Spinal cord (tissue), 9 donors: ENCODE measurements at regions not wholly inside any gene's neighbourhood (a gene's known extent, or its start where the extent isn't known, plus 50 kb on each side); places are given as distances from the start of the nearest gene placed in this dataset.
"Not testable (repeated sequence)": the region's sequence is repeated elsewhere in the genome, so short reads cannot be mapped to it uniquely, and the experiment has no call there.

Source experiments
- DNase-seq, 6 donors: peaks; one replicate each; pipeline versions ENCODE4 v3.0.0 to v3.0.0-alpha.2; 2013 to 2015; ENCODE audit warnings: low spot score in 6 of 6, low read depth in 4 of 6
- H3K27ac ChIP-seq: one replicate; pipeline ENCODE4 v1.5.1; 2013; ENCODE audit warnings: low read depth, low read length, control low read depth
- H3K27me3 ChIP-seq: one replicate; pipeline ENCODE4 v1.6.1; 2013; ENCODE audit warnings: low read length; ENCODE audit not compliant: control insufficient read depth, insufficient read depth
- H3K36me3 ChIP-seq: one replicate; pipeline ENCODE4 v1.6.1; 2013; ENCODE audit warnings: low read length; ENCODE audit not compliant: control insufficient read depth, insufficient read depth
- H3K4me1 ChIP-seq: one replicate; pipeline ENCODE4 v1.6.1; 2013; ENCODE audit warnings: low read length; ENCODE audit not compliant: control insufficient read depth, insufficient read depth
- H3K4me3 ChIP-seq: one replicate; pipeline ENCODE4 v1.5.1; 2013; ENCODE audit warnings: low read depth, low read length, control low read depth
- H3K9me3 ChIP-seq: one replicate; pipeline ENCODE4 v1.6.1; 2013; ENCODE audit warnings: low read length; ENCODE audit not compliant: control insufficient read depth, insufficient read depth
- WGBS: methylation state at CpG from one replicate; pipeline ENCODE4 v1.1.5; 2013; ENCODE audit warnings: missing lambda C conversion rate; ENCODE audit not compliant: insufficient coverage; 5-methylcytosine and 5-hydroxymethylcytosine counted together
- donor health status: healthy.

- Histone ChIP-seq H3K27ac (no peak overlapping the region), H3K9me3 (no peaks in the 10 kb centered on the region), H3K36me3 (no peaks in the 10 kb centered on the region), H3K4me3 (no peak overlapping the region), H3K4me1 (peaks cover 5% of the 10 kb centered on the region), H3K27me3 (no peaks in the 10 kb centered on the region)
- WGBS: 38% methylated on average over 5 of the region's 6 CpGs
- DNase-seq: no peak
Observed at GRCh38 chr12:94916663-94917062, 86.8 kb downstream of the NDUFA12 start.

- H3K27ac ChIP-seq: peak overlapping the region; percentile 27
- no peaks in the 10 kb centered on the region for H3K36me3 ChIP-seq
- H3K4me1 ChIP-seq: no peaks in the 10 kb centered on the region
- DNase-seq: peak in 4 of 6 donors; percentile 31 to 78 (median 49)
- H3K9me3 ChIP-seq: no peaks in the 10 kb centered on the region
- 35% methylated on average over 3 of the region's 4 CpGs for WGBS
- H3K27me3 ChIP-seq: no peaks in the 10 kb centered on the region
- H3K4me3 ChIP-seq: no peak overlapping the region
Observed at GRCh38 chr12:94909663-94910062, 93.8 kb downstream of the NDUFA12 start.

GRCh38 chr12:94905749-94906148 is 97.7 kb downstream of the NDUFA12 start:
- WGBS: no CpG with 5 or more reads among the region's 4 CpGs

DNA sequence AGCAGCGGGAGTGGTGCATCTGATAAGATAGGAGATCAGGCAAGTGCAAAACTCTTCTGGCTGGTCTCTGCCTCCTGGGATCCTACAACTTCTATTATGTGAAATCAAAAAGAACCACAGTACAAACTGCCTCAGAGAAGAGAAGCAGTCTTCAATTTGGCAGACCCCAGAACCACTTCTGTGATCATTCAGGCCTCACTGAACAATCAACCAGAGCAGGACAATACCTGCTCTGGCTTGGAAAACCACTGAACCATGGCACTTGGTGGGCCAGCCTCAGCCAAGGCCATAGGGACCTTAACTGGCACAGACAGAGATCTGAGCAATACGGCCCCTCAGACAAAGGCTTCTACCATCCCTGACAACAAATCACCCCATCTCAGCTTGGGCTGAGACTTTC is 103.0 kb downstream of the NDUFA12 start:
- WGBS: 80% methylated on average over 1 of the region's 2 CpGs

More at GRCh38 chr12:94905749-94906148, 97.7 kb downstream of the NDUFA12 start:
- H3K9me3 ChIP-seq, H3K4me1 ChIP-seq, H3K4me3 ChIP-seq, H3K27ac ChIP-seq, H3K36me3 ChIP-seq, H3K27me3 ChIP-seq, DNase-seq: not testable (repeated sequence)

GRCh38 chr12:94898388-94898787 is 105.1 kb downstream of the NDUFA12 start:
- H3K4me1 ChIP-seq: no peaks in the 10 kb centered on the region
- no CpG with 5 or more reads among the region's 1 CpG for WGBS
- H3K36me3 ChIP-seq: no peaks in the 10 kb centered on the region
- no peak overlapping the region for H3K27ac ChIP-seq
- no peak for DNase-seq
- no peaks in the 10 kb centered on the region for H3K27me3 ChIP-seq
- H3K4me3 ChIP-seq: no peak overlapping the region
- H3K9me3 ChIP-seq: no peaks in the 10 kb centered on the region

More for the DNA sequence above, 103.0 kb downstream of the NDUFA12 start:
- Histone ChIP-seq H3K27me3 (no peaks in the 10 kb centered on the region), H3K27ac (no peak overlapping the region), H3K9me3 (no peaks in the 10 kb centered on the region), H3K4me1 (no peaks in the 10 kb centered on the region), H3K36me3 (no peaks in the 10 kb centered on the region), H3K4me3 (no peak overlapping the region)
- DNase-seq: no peak

- DNase-seq: no peak
- no peaks in the 10 kb centered on the region for H3K36me3 ChIP-seq
- no peak overlapping the region for H3K4me3 ChIP-seq
- H3K27me3 ChIP-seq: no peaks in the 10 kb centered on the region
- H3K9me3 ChIP-seq: no peaks in the 10 kb centered on the region
- WGBS: 57% methylated on average over 1 of the region's 5 CpGs
- H3K4me1 ChIP-seq: no peaks in the 10 kb centered on the region
- no peak overlapping the region for H3K27ac ChIP-seq
Observed at GRCh38 chr12:94892544-94893267, 110.8 kb downstream of the NDUFA12 start.

GRCh38 chr12:94889445-94890210 is 113.9 kb downstream of the NDUFA12 start:
- WGBS: 30% methylated on average over 1 of the region's 5 CpGs
- no peaks in the 10 kb centered on the region for H3K27me3 ChIP-seq
- no peak overlapping the region for H3K27ac ChIP-seq
- no peaks in the 10 kb centered on the region for H3K4me1 ChIP-seq
- H3K9me3 ChIP-seq: no peaks in the 10 kb centered on the region
- no peak overlapping the region for H3K4me3 ChIP-seq
- peak in 2 of 6 donors; percentile 33 to 58 for DNase-seq
- no peaks in the 10 kb centered on the region for H3K36me3 ChIP-seq

DNA sequence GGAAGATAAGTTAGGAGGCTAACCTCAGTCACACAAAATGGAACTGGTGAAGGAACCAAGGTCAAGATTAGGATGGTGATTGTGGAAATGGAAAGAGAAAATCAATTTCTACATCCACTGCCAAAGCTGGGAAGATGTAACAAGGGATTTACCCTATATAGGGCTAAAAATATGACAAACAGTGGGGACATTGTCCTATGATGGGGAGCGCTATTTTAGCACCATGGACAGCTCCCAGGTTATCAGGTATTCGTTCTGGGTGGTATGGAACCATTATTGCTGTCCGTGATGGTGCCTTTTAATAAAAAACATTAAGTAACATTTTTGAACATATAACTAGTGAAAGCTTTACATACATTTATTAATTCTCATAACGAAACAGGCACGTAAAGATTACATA is 124.0 kb downstream of the NDUFA12 start:
- 66% methylated on average over 2 of the region's 5 CpGs for WGBS
- DNase-seq: no peak
- Histone ChIP-seq H3K9me3 (no peaks in the 10 kb centered on the region), H3K27ac (no peak overlapping the region), H3K36me3 (no peaks in the 10 kb centered on the region), H3K27me3 (peaks cover 5% of the 10 kb centered on the region), H3K4me3 (no peak overlapping the region), H3K4me1 (peaks cover under 1% of the 10 kb centered on the region)

- no peak overlapping the region for H3K27ac ChIP-seq
- WGBS: no CpG with 5 or more reads among the region's 5 CpGs
- peaks cover 31% of the 10 kb centered on the region for H3K27me3 ChIP-seq
- no peaks in the 10 kb centered on the region for H3K9me3 ChIP-seq
- peaks cover 15% of the 10 kb centered on the region for H3K4me1 ChIP-seq
- H3K36me3 ChIP-seq: no peaks in the 10 kb centered on the region
- no peak overlapping the region for H3K4me3 ChIP-seq
- DNase-seq: peak in 2 of 6 donors; percentile 25 to 51
Observed at GRCh38 chr12:94875525-94875924, 128.0 kb downstream of the NDUFA12 start.
